SK-N-SH (cell line): ENCODE measurements at regions not wholly inside any gene's neighbourhood (a gene's known extent, or its start where the extent isn't known, plus 50 kb on each side); places are given as distances from the start of the nearest gene placed in this dataset.

Experiments used
- CTCF ChIA-PET: fragments of 300-600, 350-600 bp; formaldehyde crosslinking; extraction: SDS; loops from one replicate; lab custom pipeline; 2021; lab: Yijun Ruan, JAX
- POLR2A ChIA-PET: fragments of 350-600 bp; sonication (Branson Sonifier 250); formaldehyde crosslinking; extraction: SDS; loops from one replicate; lab custom pipeline; 2020; ENCODE audit warnings: antibody characterized with exemption, inconsistent platforms; lab: Yijun Ruan, JAX
- DNase-seq: peaks from one replicate; pipeline ENCODE4 v3.0.0; 2012
- H2AFZ ChIP-seq: fragments of 200-600 bp; sonication (generic); 2 replicates; pipeline ENCODE4 v1.8.1; 2016; ENCODE audit warnings: antibody characterized with exemption, mild to moderate bottlenecking, low read depth
- H3F3A ChIP-seq: fragments of 200-600 bp; sonication (generic); replicated peaks from 2 replicates; pipeline ENCODE3; 2016; ENCODE audit warnings: antibody characterized with exemption, mild to moderate bottlenecking; ENCODE audit not compliant: insufficient read depth
- H3K27ac ChIP-seq, 2 experiments: fragments of 200-500 bp in 1 of 2; fragments of 200-600 bp in 1 of 2; sonication (Bioruptor generic) in 1 of 2; sonication (generic), shearing (Covaris generic) in 1 of 2; 2 replicates each; pipeline versions ENCODE4 v1.5.1 to v1.6.1; 2014 to 2016; ENCODE audit warnings: low read depth in 2 of 2, inconsistent platforms in 1 of 2, low read length in 1 of 2, mild to moderate bottlenecking in 1 of 2, mixed read lengths in 1 of 2
- H3K27me3 ChIP-seq: fragments of 200-600 bp; sonication (generic), shearing (Covaris generic); 2 replicates; pipeline ENCODE4 v1.6.1; 2016; ENCODE audit warnings: mixed run types; ENCODE audit not compliant: insufficient read depth
- H3K36me3 ChIP-seq, 2 experiments: fragments of 200-500 bp in 1 of 2; fragments of 200-600 bp in 1 of 2; sonication (Bioruptor generic) in 1 of 2; sonication (generic) in 1 of 2; replicated peaks in 1 of 2; 2 replicates each; pipeline versions ENCODE3 to v1.5.1; 2014 to 2016; ENCODE audit warnings: low read length in 1 of 2, mild to moderate bottlenecking in 1 of 2; ENCODE audit not compliant: insufficient read depth in 2 of 2, control insufficient read depth in 1 of 2
- H3K4me1 ChIP-seq, 2 experiments: fragments of 200-500 bp in 1 of 2; fragments of 200-600 bp in 1 of 2; sonication (Bioruptor generic) in 1 of 2; sonication (generic), shearing (Covaris generic) in 1 of 2; 2 replicates each; pipeline versions ENCODE4 v1.5.1 to v1.6.1; 2014 to 2016; ENCODE audit warnings: low read depth in 1 of 2, low read length in 1 of 2, mixed run types in 1 of 2; ENCODE audit not compliant: insufficient read depth in 2 of 2, control insufficient read depth in 1 of 2
- H3K4me2 ChIP-seq: fragments of 200-600 bp; sonication (generic), shearing (Covaris generic); 2 replicates; pipeline ENCODE4 v1.6.1; 2017; ENCODE audit warnings: mixed run types
- H3K4me3 ChIP-seq, 2 experiments: fragments of 200-500 bp in 1 of 2; fragments of 200-600 bp in 1 of 2; sonication (Bioruptor generic) in 1 of 2; sonication (generic), shearing (Covaris generic) in 1 of 2; 2 replicates each; pipeline versions ENCODE4 v1.5.1 to v1.8.1; 2014 to 2016; ENCODE audit warnings: low read depth in 2 of 2, inconsistent platforms in 1 of 2, low read length in 1 of 2, mild to moderate bottlenecking in 1 of 2, mixed read lengths in 1 of 2, moderate library complexity in 1 of 2
- H3K79me2 ChIP-seq: fragments of 200-600 bp; sonication (generic); 2 replicates; pipeline ENCODE4 v1.8.1; 2017; ENCODE audit warnings: mild to moderate bottlenecking; ENCODE audit not compliant: insufficient read depth
- H3K9ac ChIP-seq: fragments of 200-600 bp; sonication (generic); 2 replicates; pipeline ENCODE4 v1.6.1; 2017; ENCODE audit warnings: mixed run types
- H3K9me2 ChIP-seq: fragments of 200-600 bp; sonication (generic); 2 replicates; pipeline ENCODE4 v1.6.1; 2017; ENCODE audit warnings: mixed run types
- H3K9me3 ChIP-seq: fragments of 200-600 bp; sonication (generic); 2 replicates; pipeline ENCODE4 v1.6.1; 2017; ENCODE audit warnings: mixed run types, mild to moderate bottlenecking, moderate library complexity
- H4K20me1 ChIP-seq: fragments of 200-600 bp; sonication (generic); 2 replicates; pipeline ENCODE4 v1.6.1; 2017; ENCODE audit warnings: mild to moderate bottlenecking, mixed run types; ENCODE audit not compliant: insufficient read depth
- CTCF ChIP-seq: fragments of 200-600 bp; sonication (generic); IDR thresholded peaks from 2 replicates; pipeline ENCODE4 v1.6.1; 2017; ENCODE audit warnings: antibody characterized with exemption, mild to moderate bottlenecking, moderate library complexity
- ELF1 ChIP-seq: IDR thresholded peaks from 2 replicates; pipeline ENCODE4 v1.4.0; 2012
- EP300 ChIP-seq, 2 experiments: IDR thresholded peaks; 2 replicates each; pipeline versions ENCODE4 v1.4.0 to v1.6.1; 2012; ENCODE audit warnings: borderline replicate concordance in 1 of 2, low read depth in 1 of 2, low read length in 1 of 2
- FOSL2 ChIP-seq: IDR thresholded peaks from 2 replicates; pipeline ENCODE4 v1.4.0; 2012; ENCODE audit warnings: low read depth, mild to moderate bottlenecking, moderate library complexity, borderline replicate concordance
- FOXM1 ChIP-seq: IDR thresholded peaks from 2 replicates; pipeline ENCODE4 v1.4.0; 2012; ENCODE audit warnings: low read depth, mild to moderate bottlenecking
- IRF3 ChIP-seq: fragments of 150-350 bp; IDR thresholded peaks from 2 replicates; pipeline ENCODE4 v1.6.1; 2016; ENCODE audit warnings: mild to moderate bottlenecking, low read depth, low read length
- JUND ChIP-seq: IDR thresholded peaks from 2 replicates; pipeline ENCODE4 v1.4.0; 2012
- MXI1 ChIP-seq: IDR thresholded peaks from 2 replicates; pipeline ENCODE4 v1.6.1; 2012; ENCODE audit warnings: mild to moderate bottlenecking, low read depth, low read length, improper control_type of control experiment
- NFIC ChIP-seq: IDR thresholded peaks from 2 replicates; pipeline ENCODE4 v1.4.0; 2012; ENCODE audit warnings: borderline replicate concordance
- NRF1 ChIP-seq: IDR thresholded peaks from 2 replicates; pipeline ENCODE4 v1.6.1; 2012; ENCODE audit warnings: low read depth, mild to moderate bottlenecking, low read length
- PBX3 ChIP-seq: IDR thresholded peaks from 2 replicates; pipeline ENCODE4; 2012
- POLR2AphosphoS5 ChIP-seq: IDR thresholded peaks from 2 replicates; pipeline ENCODE4 v1.6.1; 2012; ENCODE audit warnings: low read depth, low read length
- RCOR1 ChIP-seq: fragments of 150-350 bp; IDR thresholded peaks from 2 replicates; pipeline ENCODE4 v1.6.1; 2017; ENCODE audit warnings: antibody characterized with exemption, low read length
- REST ChIP-seq: IDR thresholded peaks from 2 replicates; pipeline ENCODE4 v1.6.1; 2012; ENCODE audit warnings: mild to moderate bottlenecking, low read depth, low read length, moderate library complexity
- RFX5 ChIP-seq: IDR thresholded peaks from 2 replicates; pipeline ENCODE4 v1.6.1; 2012; ENCODE audit warnings: mild to moderate bottlenecking, improper control_type of control experiment, low read length
- RXRA ChIP-seq: IDR thresholded peaks from 2 replicates; pipeline ENCODE4 v1.4.0; 2012; ENCODE audit warnings: low read depth, mild to moderate bottlenecking, borderline replicate concordance
- TCF12 ChIP-seq: IDR thresholded peaks from 2 replicates; pipeline ENCODE4 v1.4.0; 2012
- TEAD4 ChIP-seq: IDR thresholded peaks from 2 replicates; pipeline ENCODE4 v1.4.0; 2012; ENCODE audit warnings: mild to moderate bottlenecking, borderline replicate concordance; ENCODE audit not compliant: insufficient read depth
- USF2 ChIP-seq: fragments of 150-350 bp; IDR thresholded peaks from 2 replicates; pipeline ENCODE4 v1.6.1; 2017; ENCODE audit warnings: antibody characterized with exemption, low read length, low read depth, borderline replicate concordance
- WGBS: methylation state at CpG from one replicate; pipeline ENCODE4 v1.1.6; 2017; ENCODE audit warnings: low lambda C conversion rate; 5-methylcytosine and 5-hydroxymethylcytosine counted together

GRCh38 chrX:45347877-45348276 lies 147.2 kb upstream of the DIPK2B start:
- peak overlapping the region; percentile 17; the same call in 1 of the 2 replicates for H3K9ac ChIP-seq
- ChIA-PET POLR2A (no interaction called here), CTCF (no interaction called here)
- H3F3A ChIP-seq, result peaks cover 17% of the 10 kb centered on the region
- no peak overlapping the region for H3K4me3 ChIP-seq
- H3K9me2 ChIP-seq, result no peaks in the 10 kb centered on the region
- no peaks in the 10 kb centered on the region for H3K79me2 ChIP-seq
- TF ChIP-seq NRF1, result no peak
- peak; percentile 64 for TF ChIP-seq TCF12
- 0 out of 2 replicates have a peak, but pooled peaks have one; percentile 27 for TF ChIP-seq RXRA
- no peak for TF ChIP-seq RCOR1
- TF ChIP-seq NFIC, result peak; percentile 34; the same call in 1 of the 2 replicates
- TF ChIP-seq USF2, result no peak
- peak; percentile 32; the same call in 1 of the 2 replicates for TF ChIP-seq TEAD4
- peak; percentile 42; the same call in 1 of the 2 replicates for TF ChIP-seq FOSL2
- TF ChIP-seq PBX3, result peak; percentile 65; the same call in 1 of the 2 replicates
- no peak for TF ChIP-seq ELF1
- TF ChIP-seq JUND, result peak; percentile 75
- TF ChIP-seq EP300 (IDR thresholded peaks at IDR 0.05; ENCODE audit: borderline replicate concordance in 1 of 2, low read depth in 1 of 2, low read length in 1 of 2), result peak in 1 of 2 experiments; percentile 80; a peak in 1 of 4 replicates
- TF ChIP-seq MXI1, result no peak
- no peak for TF ChIP-seq CTCF
- TF ChIP-seq FOXM1, result peak; percentile 54; the same call in 1 of the 2 replicates
- H3K4me1 ChIP-seq, result peaks cover 0 to 13% of the 10 kb centered on the region in 2 experiments; a peak in 1 of 4 replicates
- H4K20me1 ChIP-seq, result no peaks in the 10 kb centered on the region
- no peak overlapping the region for H3K4me2 ChIP-seq
- peaks cover 5% of the 10 kb centered on the region; the same call in 1 of the 2 replicates for H3K9me3 ChIP-seq
- no peaks in the 10 kb centered on the region for H3K36me3 ChIP-seq
- H3K27me3 ChIP-seq, result no peaks in the 10 kb centered on the region
- no peak overlapping the region for H2AFZ ChIP-seq
- DNase-seq, result no peak
- H3K27ac ChIP-seq, result peak overlapping the region in 1 of 2 experiments; percentile 61; a peak in 3 of 4 replicates

- CTCF ChIA-PET, result no interaction called here
- H3K4me3 ChIP-seq, result no peak overlapping the region
- H3K9me3 ChIP-seq, result no peaks in the 10 kb centered on the region
- H3K27me3 ChIP-seq, result no peaks in the 10 kb centered on the region
- H3F3A ChIP-seq, result peaks cover 8% of the 10 kb centered on the region
- POLR2A ChIA-PET, result no interaction called here
- no peaks in the 10 kb centered on the region for H3K36me3 ChIP-seq
- no peaks in the 10 kb centered on the region for H3K9me2 ChIP-seq
- no peaks in the 10 kb centered on the region for H3K4me1 ChIP-seq
- H2AFZ ChIP-seq, result peak overlapping the region; percentile 31; the same call in 1 of the 2 replicates
- no peaks in the 10 kb centered on the region for H4K20me1 ChIP-seq
- peak overlapping the region; percentile 71 to 82; a peak in 3 of 4 replicates for H3K27ac ChIP-seq
- H3K79me2 ChIP-seq, result no peaks in the 10 kb centered on the region
- no peak for DNase-seq
- H3K9ac ChIP-seq, result peak overlapping the region; percentile 44; the same call in 1 of the 2 replicates
- WGBS, result 13% methylated on average over 2 of the region's 2 CpGs
- H3K4me2 ChIP-seq, result peak overlapping the region; percentile 50; the same call in 1 of the 2 replicates
- TF ChIP-seq RXRA (peak; percentile 71; the same call in 1 of the 2 replicates), IRF3 (no peak), FOSL2 (peak; percentile 76), RFX5 (no peak), POLR2AphosphoS5 (peak; percentile 86), REST (peak; percentile 72)
Measured at GRCh38 chrX:45344594-45344993, 143.9 kb upstream of the DIPK2B start.
